Mesothelial cell of epicardium (in vitro differentiated cells): ENCODE measurements at regions not wholly inside any gene's neighbourhood (a gene's known extent, or its start where the extent isn't known, plus 50 kb on each side); places are given as distances from the start of the nearest gene placed in this dataset.

Experiments
- DNase-seq, 2 experiments: peaks; one replicate each; pipeline ENCODE4 v3.0.0; 2021; ENCODE audit warnings: low spot score in 2 of 2; ENCODE audit not compliant: unreplicated experiment in 2 of 2
- H3K27ac Mint-ChIP-seq: 2 replicates; pipeline ENCODE4 v1.8.0; 2021; ENCODE audit warnings: mixed read lengths
- H3K27me3 Mint-ChIP-seq: 2 replicates; pipeline ENCODE4 v1.8.0; 2021; ENCODE audit warnings: low read depth, mixed read lengths
- H3K36me3 Mint-ChIP-seq: 2 replicates; pipeline ENCODE4 v1.8.0; 2021; ENCODE audit warnings: mixed read lengths
- H3K4me1 Mint-ChIP-seq: 2 replicates; pipeline ENCODE4 v1.8.0; 2021; ENCODE audit warnings: mixed read lengths
- H3K4me3 Mint-ChIP-seq: 2 replicates; pipeline ENCODE4 v1.8.0; 2021; ENCODE audit warnings: mild to moderate bottlenecking, moderate library complexity, mixed read lengths
- H3K9me3 Mint-ChIP-seq: 2 replicates; pipeline ENCODE4 v1.8.0; 2021; ENCODE audit warnings: mixed read lengths
- TF ChIP-seq, protein P1 (sequence below): fragments of 200-600 bp; sonication (generic); IDR thresholded peaks from one replicate; pipeline ENCODE4 v1.5.0; 2021; ENCODE audit warnings: antibody characterized with exemption; ENCODE audit not compliant: unreplicated experiment

DNA sequence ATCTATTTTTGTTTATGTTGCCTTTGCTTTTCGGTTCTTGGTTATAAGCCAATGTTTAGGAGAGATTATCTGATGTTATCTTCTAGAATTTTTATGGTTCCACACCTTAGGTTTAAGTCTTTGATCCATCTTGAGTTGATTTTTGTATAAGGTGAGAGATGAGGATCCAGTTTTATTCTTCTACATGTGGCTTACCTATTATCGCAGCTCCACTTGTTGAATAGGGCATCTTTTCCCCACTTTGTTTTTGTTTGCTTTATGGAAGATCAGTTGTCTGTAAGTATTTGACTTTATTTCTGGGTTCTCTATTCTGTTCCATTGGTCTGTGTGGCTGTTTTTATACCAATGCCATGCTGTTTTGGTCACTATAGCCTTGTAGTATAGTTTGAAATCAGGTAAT is 927.0 kb downstream of the UQCRFS1 start:
- no peak overlapping the region for H3K4me3 Mint-ChIP-seq
- no peak overlapping the region for H3K27ac Mint-ChIP-seq
- DNase-seq: no peak
- no peaks in the 10 kb centered on the region for H3K36me3 Mint-ChIP-seq
- TF ChIP-seq, protein P1, sequence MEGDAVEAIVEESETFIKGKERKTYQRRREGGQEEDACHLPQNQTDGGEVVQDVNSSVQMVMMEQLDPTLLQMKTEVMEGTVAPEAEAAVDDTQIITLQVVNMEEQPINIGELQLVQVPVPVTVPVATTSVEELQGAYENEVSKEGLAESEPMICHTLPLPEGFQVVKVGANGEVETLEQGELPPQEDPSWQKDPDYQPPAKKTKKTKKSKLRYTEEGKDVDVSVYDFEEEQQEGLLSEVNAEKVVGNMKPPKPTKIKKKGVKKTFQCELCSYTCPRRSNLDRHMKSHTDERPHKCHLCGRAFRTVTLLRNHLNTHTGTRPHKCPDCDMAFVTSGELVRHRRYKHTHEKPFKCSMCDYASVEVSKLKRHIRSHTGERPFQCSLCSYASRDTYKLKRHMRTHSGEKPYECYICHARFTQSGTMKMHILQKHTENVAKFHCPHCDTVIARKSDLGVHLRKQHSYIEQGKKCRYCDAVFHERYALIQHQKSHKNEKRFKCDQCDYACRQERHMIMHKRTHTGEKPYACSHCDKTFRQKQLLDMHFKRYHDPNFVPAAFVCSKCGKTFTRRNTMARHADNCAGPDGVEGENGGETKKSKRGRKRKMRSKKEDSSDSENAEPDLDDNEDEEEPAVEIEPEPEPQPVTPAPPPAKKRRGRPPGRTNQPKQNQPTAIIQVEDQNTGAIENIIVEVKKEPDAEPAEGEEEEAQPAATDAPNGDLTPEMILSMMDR: no peak
- peaks cover 31% of the 10 kb centered on the region for H3K27me3 Mint-ChIP-seq
- H3K9me3 Mint-ChIP-seq: peaks cover 11% of the 10 kb centered on the region
- peaks cover 35% of the 10 kb centered on the region for H3K4me1 Mint-ChIP-seq

DNA sequence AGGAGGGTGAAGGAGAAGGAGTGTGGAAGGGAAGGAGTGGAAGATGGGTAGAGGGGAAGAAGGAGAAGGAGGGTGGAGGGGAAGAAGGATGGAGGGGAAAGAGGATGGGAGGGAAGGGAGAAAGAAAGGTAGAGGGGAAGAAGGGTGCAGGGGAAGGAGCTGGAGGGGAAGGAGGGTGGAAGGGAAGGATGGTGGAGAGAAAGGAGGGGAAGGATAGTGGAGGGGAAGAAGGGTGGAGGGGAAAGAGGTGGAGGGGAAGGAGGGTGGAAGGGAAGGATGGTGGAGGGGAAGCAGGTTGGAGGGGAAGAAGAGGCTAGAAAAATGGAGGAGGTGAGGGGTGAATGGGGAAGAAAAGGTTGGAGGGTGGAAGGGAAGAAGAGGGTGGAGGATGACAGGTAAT is 927.9 kb downstream of the UQCRFS1 start:
- Mint-ChIP-seq H3K4me3 (no peak overlapping the region), H3K9me3 (peaks cover 11% of the 10 kb centered on the region), H3K4me1 (peaks cover 29% of the 10 kb centered on the region), H3K27ac (no peak overlapping the region), H3K36me3 (no peaks in the 10 kb centered on the region), H3K27me3 (peaks cover 31% of the 10 kb centered on the region)
- no peak for DNase-seq
- TF ChIP-seq, protein P1: no peak

DNA sequence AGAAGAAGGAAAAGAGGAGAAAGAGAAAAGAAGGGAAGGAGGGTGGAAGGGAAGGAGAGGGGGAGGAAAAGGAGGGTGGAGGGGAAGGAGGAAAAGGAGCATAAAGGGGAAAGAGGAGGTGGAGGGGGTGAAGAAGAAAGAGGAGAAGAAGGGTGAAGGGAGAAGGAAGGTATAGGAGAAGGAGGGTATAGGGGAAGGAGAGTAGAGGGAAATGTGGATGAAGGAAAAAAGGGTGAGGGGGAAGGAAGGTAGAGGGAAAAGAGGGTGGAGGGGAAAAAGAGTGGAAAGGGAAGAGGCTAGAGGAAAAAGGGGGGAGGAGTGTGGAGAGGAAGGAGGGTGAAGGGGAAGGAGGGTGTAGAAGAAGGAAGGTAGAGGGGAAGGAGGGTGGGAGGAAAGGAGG is 928.6 kb downstream of the UQCRFS1 start:
- H3K4me3 Mint-ChIP-seq: no peak overlapping the region
- TF ChIP-seq, protein P1: no peak
- H3K27ac Mint-ChIP-seq: no peak overlapping the region
- no peaks in the 10 kb centered on the region for H3K36me3 Mint-ChIP-seq
- peaks cover 34% of the 10 kb centered on the region for H3K27me3 Mint-ChIP-seq
- peaks cover 24% of the 10 kb centered on the region for H3K4me1 Mint-ChIP-seq
- peaks cover 12% of the 10 kb centered on the region for H3K9me3 Mint-ChIP-seq
- no peak for DNase-seq

DNA sequence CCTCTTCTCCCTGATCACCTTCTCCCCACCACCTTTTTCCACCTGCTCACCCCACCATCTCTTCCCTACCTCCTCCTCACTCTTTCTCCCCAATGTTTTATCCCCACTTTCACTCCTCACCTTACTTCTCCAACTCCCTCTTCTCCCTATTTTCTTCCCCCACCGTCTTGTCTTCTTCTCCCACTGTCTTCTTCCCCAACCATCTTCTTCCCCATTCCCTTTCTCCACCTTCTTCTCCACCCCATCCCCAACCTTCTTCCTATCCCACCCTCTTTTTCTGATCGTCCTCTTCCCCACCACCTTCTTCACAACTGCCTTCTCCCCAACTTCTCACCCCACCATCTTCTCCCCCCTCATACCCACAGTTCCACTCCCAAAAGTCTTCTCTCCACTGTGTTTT is 929.4 kb downstream of the UQCRFS1 start:
- H3K4me3 Mint-ChIP-seq: no peak overlapping the region
- DNase-seq: no peak
- peaks cover 34% of the 10 kb centered on the region for H3K27me3 Mint-ChIP-seq
- peaks cover 16% of the 10 kb centered on the region for H3K4me1 Mint-ChIP-seq
- no peaks in the 10 kb centered on the region for H3K36me3 Mint-ChIP-seq
- TF ChIP-seq, protein P1: no peak
- H3K27ac Mint-ChIP-seq: no peak overlapping the region
- peaks cover 17% of the 10 kb centered on the region for H3K9me3 Mint-ChIP-seq

DNA sequence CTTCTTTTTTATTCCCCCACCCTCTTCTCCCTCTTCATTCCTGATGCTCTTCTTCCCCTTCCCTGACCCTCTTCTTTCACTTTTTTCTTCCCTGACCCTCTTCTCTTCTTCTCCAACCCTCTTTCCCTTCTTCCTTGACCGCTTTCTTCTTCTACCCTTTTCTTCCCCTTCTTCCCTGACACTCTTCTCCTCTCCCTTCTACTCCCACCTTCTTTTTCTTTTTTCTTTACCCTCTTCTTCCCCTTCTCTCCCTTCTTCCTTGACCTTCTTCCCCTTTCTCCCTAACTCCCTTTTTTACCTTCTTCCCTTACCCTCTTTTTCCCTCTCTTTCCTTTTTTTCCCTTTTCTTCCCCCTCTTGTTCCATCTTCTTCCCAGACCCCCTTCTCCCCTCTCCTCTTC is 931.3 kb downstream of the UQCRFS1 start:
- H3K36me3 Mint-ChIP-seq: no peaks in the 10 kb centered on the region
- peaks cover 34% of the 10 kb centered on the region for H3K27me3 Mint-ChIP-seq
- DNase-seq: no peak
- H3K27ac Mint-ChIP-seq: no peak overlapping the region
- peaks cover 17% of the 10 kb centered on the region for H3K9me3 Mint-ChIP-seq
- TF ChIP-seq, protein P1: no peak
- no peak overlapping the region for H3K4me3 Mint-ChIP-seq
- H3K4me1 Mint-ChIP-seq: no peaks in the 10 kb centered on the region

DNA sequence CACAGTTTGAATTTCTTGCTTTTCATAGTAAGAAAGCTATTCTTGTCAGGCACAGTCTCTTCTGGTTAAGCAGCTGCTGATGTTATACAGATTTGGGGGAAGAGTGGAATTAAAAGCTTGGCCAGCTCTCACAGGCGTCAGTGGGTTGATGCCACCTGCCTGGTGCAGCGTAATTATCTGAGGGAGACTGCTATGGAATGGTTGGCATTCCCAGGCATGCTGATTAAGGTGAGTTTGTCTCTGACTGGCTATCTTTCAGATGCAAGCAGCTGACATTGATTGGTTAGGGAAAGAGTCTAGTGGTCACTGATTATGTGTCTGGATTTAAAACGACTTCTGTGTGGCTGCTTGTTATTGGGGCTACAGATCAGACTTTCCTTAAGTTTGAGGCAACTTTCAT is 948.4 kb downstream of the UQCRFS1 start:
- no peaks in the 10 kb centered on the region for H3K27me3 Mint-ChIP-seq
- H3K4me3 Mint-ChIP-seq: no peak overlapping the region
- H3K4me1 Mint-ChIP-seq: no peaks in the 10 kb centered on the region
- TF ChIP-seq, protein P1: no peak
- peaks cover 8% of the 10 kb centered on the region for H3K9me3 Mint-ChIP-seq
- H3K36me3 Mint-ChIP-seq: no peaks in the 10 kb centered on the region
- H3K27ac Mint-ChIP-seq: no peak overlapping the region
- no peak for DNase-seq
